Gastrocnemius medialis (tissue), 4 donors: ENCODE measurements at regions not wholly inside any gene's neighbourhood (a gene's known extent, or its start where the extent isn't known, plus 50 kb on each side); places are given as distances from the start of the nearest gene placed in this dataset.

Source experiments
- ATAC-seq, 2 donors: fragments of 150-250 bp; one replicate each; pipeline ENCODE4 v1.9.1; 2016
- DNase-seq, 2 donors: peaks; one replicate each; pipeline ENCODE4 v3.0.0-alpha.2; 2019
- H3K27ac ChIP-seq, 4 donors: fragments of 200-600 bp; sonication (generic); 1 replicate in 1 of 4; 2 replicates in 3 of 4; pipeline ENCODE4 v1.5.1; 2016 to 2018; ENCODE audit warnings: mild to moderate bottlenecking in 2 of 4, moderate library complexity in 1 of 4
- H3K27me3 ChIP-seq, 3 donors: fragments of 200-600 bp; sonication (generic) in 2 of 3; 1 replicate in 1 of 3; 2 replicates in 2 of 3; pipeline versions ENCODE4 v1.5.1 to v1.6.0; 2016 to 2019; ENCODE audit warnings: mild to moderate bottlenecking in 1 of 3, moderate library complexity in 1 of 3
- H3K36me3 ChIP-seq, 2 donors: fragments of 200-600 bp; sonication (generic) in 1 of 2; one replicate each; pipeline ENCODE4 v1.5.1; 2017 to 2018
- H3K4me1 ChIP-seq, 2 donors: fragments of 200-600 bp; sonication (generic) in 1 of 2; one replicate each; pipeline ENCODE4 v1.5.1; 2016 to 2017; ENCODE audit warnings: mild to moderate bottlenecking in 2 of 2
- H3K4me3 ChIP-seq, 4 donors: fragments of 200-600 bp; sonication (generic) in 3 of 4; 1 replicate in 1 of 4; 2 replicates in 3 of 4; pipeline ENCODE4 v1.5.1; 2016 to 2019; ENCODE audit warnings: mild to moderate bottlenecking in 2 of 4
- H3K9me3 ChIP-seq, 3 donors: fragments of 200-600 bp; sonication (generic) in 2 of 3; 1 replicate in 1 of 3; 2 replicates in 2 of 3; pipeline ENCODE4 v1.5.1; 2016 to 2019
- CTCF ChIP-seq, 5 experiments: fragments of 450-650 bp in 3 of 5; fragments of 200-600 bp in 2 of 5; sonication (generic) in 2 of 5; IDR thresholded peaks in 4 of 5; conservative IDR thresholded peaks in 1 of 5; 1 replicate in 4 of 5; 2 replicates in 1 of 5; pipeline ENCODE4 v1.5.1; 2016 to 2019; ENCODE audit warnings: antibody characterized with exemption in 5 of 5, mild to moderate bottlenecking in 3 of 5, moderate library complexity in 3 of 5
- POLR2A ChIP-seq, 2 donors: fragments of 450-650 bp; IDR thresholded peaks; one replicate each; pipeline ENCODE4 v1.6.1; 2017; ENCODE audit warnings: antibody characterized with exemption in 2 of 2, mild to moderate bottlenecking in 2 of 2, moderate library complexity in 2 of 2
- in situ Hi-C, 4 donors: fragments of 200-750 bp; cut with MboI; loops; one replicate each; pipeline versions ENCODE4 v1.15.0 to v1.8.0; 2017; ENCODE audit warnings: low sequenced_read_pairs in 4 of 4
- intact Hi-C: fragments of 100-400 bp; cut with DNase I; formaldehyde crosslinking; loops from one replicate; pipeline ENCODE4 v1.15.1; 2023; ENCODE audit warnings: low total_unique reads

GRCh38 chr6:22049002-22049401 lies 247.8 kb downstream of the PRL start:
- intact Hi-C loops = no loop called here
- peaks cover 2 to 3% of the 10 kb centered on the region in 2 donors for H3K4me1 ChIP-seq
- in situ Hi-C loops = no loop called here
- H3K36me3 ChIP-seq = no peaks in the 10 kb centered on the region
- ATAC-seq (no peak), DNase-seq (no peak)
- no peaks in the 10 kb centered on the region for H3K27me3 ChIP-seq
- TF ChIP-seq CTCF (IDR thresholded peaks at IDR 0.05 in 4 of 5, conservative IDR thresholded peaks at IDR 0.05 in 1 of 5) (no peak), POLR2A (IDR thresholded peaks at IDR 0.05) (no peak)
- H3K4me3 ChIP-seq = no peak overlapping the region
- no peak overlapping the region for H3K27ac ChIP-seq
- H3K9me3 ChIP-seq = no peaks in the 10 kb centered on the region

- H3K36me3 ChIP-seq = no peaks in the 10 kb centered on the region
- H3K4me3 ChIP-seq = no peak overlapping the region
- H3K27me3 ChIP-seq = no peaks in the 10 kb centered on the region
- no peaks in the 10 kb centered on the region for H3K9me3 ChIP-seq
- in situ Hi-C loops (no loop called here), intact Hi-C loops (no loop called here)
- DNase-seq (no peak), ATAC-seq (no peak)
- no peak overlapping the region for H3K27ac ChIP-seq
- no peaks in the 10 kb centered on the region for H3K4me1 ChIP-seq
- TF ChIP-seq POLR2A (IDR thresholded peaks at IDR 0.05) (no peak), CTCF (IDR thresholded peaks at IDR 0.05 in 4 of 5, conservative IDR thresholded peaks at IDR 0.05 in 1 of 5) (no peak)
Observed at GRCh38 chr6:22053391-22053997, 243.3 kb downstream of the PRL start.

GRCh38 chr6:22056398-22056797 lies 240.4 kb downstream of the PRL start:
- ATAC-seq (no peak), DNase-seq (no peak)
- in situ Hi-C loops = no loop called here
- Histone ChIP-seq H3K27me3 (no peaks in the 10 kb centered on the region), H3K36me3 (no peaks in the 10 kb centered on the region), H3K9me3 (no peaks in the 10 kb centered on the region), H3K27ac (no peak overlapping the region), H3K4me1 (no peaks in the 10 kb centered on the region), H3K4me3 (no peak overlapping the region)
- no peak for TF ChIP-seq POLR2A (IDR thresholded peaks at IDR 0.05)
- TF ChIP-seq CTCF (IDR thresholded peaks at IDR 0.05 in 4 of 5, conservative IDR thresholded peaks at IDR 0.05 in 1 of 5) = no peak
- intact Hi-C loops = no loop called here

GRCh38 chr6:22057962-22058361 lies 238.9 kb downstream of the PRL start:
- no peaks in the 10 kb centered on the region for H3K9me3 ChIP-seq
- H3K4me1 ChIP-seq = no peaks in the 10 kb centered on the region
- no peaks in the 10 kb centered on the region for H3K36me3 ChIP-seq
- no peaks in the 10 kb centered on the region for H3K27me3 ChIP-seq
- H3K27ac ChIP-seq = no peak overlapping the region
- DNase-seq (no peak), ATAC-seq (no peak)
- H3K4me3 ChIP-seq = no peak overlapping the region
- in situ Hi-C loops (no loop called here), intact Hi-C loops (no loop called here)
- no peak for TF ChIP-seq CTCF (IDR thresholded peaks at IDR 0.05 in 4 of 5, conservative IDR thresholded peaks at IDR 0.05 in 1 of 5)
- TF ChIP-seq POLR2A (IDR thresholded peaks at IDR 0.05) = no peak

- no peak for ATAC-seq
- no peaks in the 10 kb centered on the region for H3K4me1 ChIP-seq
- H3K9me3 ChIP-seq = no peaks in the 10 kb centered on the region
- H3K27me3 ChIP-seq = no peaks in the 10 kb centered on the region
- H3K4me3 ChIP-seq = no peak overlapping the region
- intact Hi-C loops (no loop called here), in situ Hi-C loops (no loop called here)
- no peaks in the 10 kb centered on the region for H3K36me3 ChIP-seq
- TF ChIP-seq POLR2A (IDR thresholded peaks at IDR 0.05) (no peak), CTCF (IDR thresholded peaks at IDR 0.05 in 4 of 5, conservative IDR thresholded peaks at IDR 0.05 in 1 of 5) (no peak)
- no peak for DNase-seq
- H3K27ac ChIP-seq = no peak overlapping the region
Observed at GRCh38 chr6:22059126-22059525, 237.7 kb downstream of the PRL start.
